HepG2 (cell line): ENCODE measurements at regions not wholly inside any gene's neighbourhood (a gene's known extent, or its start where the extent isn't known, plus 50 kb on each side); places are given as distances from the start of the nearest gene placed in this dataset.
A peak's percentile ranks its signal among the peaks of the same experiment; 100 is the strongest.

Source experiments
- ATAC-seq: fragments of 200-7000 bp; cut with Tn5 transposase; 3 replicates; pipeline ENCODE4 v1.9.1; 2020; ENCODE audit warnings: mild to moderate bottlenecking, moderate library complexity
- BruUV-seq: library from RNA; stranded (reverse); fragments of 400-500 nt; replicated peaks from 2 replicates; lab custom pipeline; 2021; lab: Mats Ljungman, UMichigan
- CTCF ChIA-PET: fragments of 300-600 bp; formaldehyde crosslinking; extraction: SDS; loops from one replicate; lab custom pipeline; 2021; ENCODE audit warnings: low total read pairs, inconsistent platforms, low intra/inter-chr PET ratio; lab: Yijun Ruan, JAX
- POLR2A ChIA-PET: fragments of 350-600 bp; sonication (Branson Sonifier 250); formaldehyde crosslinking; loops from one replicate; lab custom pipeline; 2020; ENCODE audit warnings: antibody characterized with exemption, inconsistent platforms; lab: Yijun Ruan, JAX
- DNase-seq: peaks from one replicate; pipeline ENCODE4 v3.0.0-alpha.2; 2015; ENCODE audit warnings: low spot score
- FAIRE-seq: peaks from 3 replicates; lab custom pipeline; 2011; peaks lifted over from hg19 to GRCh38; lab: Jason Lieb, UNC
- H2AFZ ChIP-seq: one replicate; pipeline ENCODE4 v1.6.1; 2011; ENCODE audit warnings: low read length, inconsistent platforms
- H3K27ac ChIP-seq: fragments of 300-600 bp; 3 replicates; pipeline ENCODE4 v1.8.0; 2011; ENCODE audit warnings: mixed run types, mild to moderate bottlenecking, mixed read lengths, low read length, inconsistent platforms; ENCODE audit not compliant: insufficient read depth; ENCODE audit errors: extremely low read length
- H3K27me3 ChIP-seq, 2 experiments: fragments of 200-600 bp in 1 of 2; 2 replicates in 1 of 2; 3 replicates in 1 of 2; pipeline versions ENCODE4 v1.6.0 to v1.8.0; 2011; ENCODE audit warnings: low read length in 2 of 2, mild to moderate bottlenecking in 2 of 2, moderate library complexity in 2 of 2, inconsistent platforms in 1 of 2; ENCODE audit not compliant: insufficient read depth in 2 of 2, control insufficient read depth in 1 of 2
- H3K36me3 ChIP-seq, 2 experiments: fragments of 200-600 bp in 1 of 2; replicated peaks in 1 of 2; 2 replicates in 1 of 2; 3 replicates in 1 of 2; pipeline versions ENCODE4 v1.5.1 to v1.8.0; 2011; ENCODE audit warnings: low read length in 2 of 2, inconsistent platforms in 1 of 2; ENCODE audit not compliant: insufficient read depth in 2 of 2, control insufficient read depth in 1 of 2
- H3K4me1 ChIP-seq: 2 replicates; pipeline ENCODE4 v1.5.1; 2012; ENCODE audit warnings: low read length, inconsistent platforms; ENCODE audit not compliant: insufficient read depth
- H3K4me2 ChIP-seq: 2 replicates; pipeline ENCODE4 v1.6.0; 2011; ENCODE audit warnings: low read depth, low read length, inconsistent platforms
- H3K4me3 ChIP-seq, 3 experiments: fragments of 200-600 bp in 1 of 3; sonication (generic), shearing (Covaris generic) in 1 of 3; replicated peaks in 1 of 3; 2 replicates each; pipeline ENCODE4 v1.5.1; 2011 to 2016; ENCODE audit warnings: low read length in 3 of 3, inconsistent platforms in 2 of 3, low read depth in 2 of 3, mild to moderate bottlenecking in 2 of 3, control low read depth in 1 of 3, mixed read lengths in 1 of 3; ENCODE audit not compliant: insufficient read depth in 1 of 3
- H3K79me2 ChIP-seq: one replicate; pipeline ENCODE4 v1.6.1; 2011; ENCODE audit warnings: low read length, inconsistent platforms; ENCODE audit not compliant: insufficient read depth
- H3K9ac ChIP-seq: 2 replicates; pipeline ENCODE4 v1.6.0; 2011; ENCODE audit warnings: mild to moderate bottlenecking, low read depth, low read length, inconsistent platforms; ENCODE audit not compliant: insufficient read depth
- H3K9me3 ChIP-seq: 2 replicates; pipeline ENCODE4 v1.5.1; 2012; ENCODE audit warnings: mild to moderate bottlenecking, low read length
- H4K20me1 ChIP-seq: 2 replicates; pipeline ENCODE4 v1.6.0; 2011; ENCODE audit warnings: inconsistent platforms, mild to moderate bottlenecking, low read length, moderate library complexity; ENCODE audit not compliant: insufficient read depth
- CREBL2 ChIP-seq: sonication (generic); formaldehyde crosslinking; IDR thresholded peaks from 2 replicates; pipeline ENCODE4 v1.8.1; 2023; ENCODE audit warnings: missing genetic modification reagents, mild to moderate bottlenecking, borderline replicate concordance
- FOXK2 ChIP-seq: fragments of 450-650 bp; IDR thresholded peaks from 2 replicates; pipeline ENCODE4 v1.6.1; 2016
- MED13 ChIP-seq: sonication (generic); formaldehyde crosslinking; IDR thresholded peaks from 2 replicates; pipeline ENCODE4 v1.5.0; 2020; ENCODE audit warnings: missing genetic modification reagents
- ZFP82 ChIP-seq: sonication (generic); formaldehyde crosslinking; IDR thresholded peaks from 2 replicates; pipeline ENCODE4 v1.5.1; 2020; ENCODE audit warnings: mild to moderate bottlenecking, missing genetic modification reagents, borderline replicate concordance
- ZMYM3 ChIP-seq: sonication (generic); formaldehyde crosslinking; IDR thresholded peaks from 2 replicates; pipeline ENCODE4 v1.5.1; 2020; ENCODE audit warnings: mild to moderate bottlenecking, missing genetic modification reagents
- ZNF619 ChIP-seq: sonication (generic); formaldehyde crosslinking; IDR thresholded peaks from 2 replicates; pipeline ENCODE4 v1.4.0; 2020; ENCODE audit warnings: mild to moderate bottlenecking, missing genetic modification reagents
- ZNF773 ChIP-seq: sonication (generic); formaldehyde crosslinking; IDR thresholded peaks from 2 replicates; pipeline ENCODE4 v1.4.0; 2020; ENCODE audit warnings: missing genetic modification reagents, borderline replicate concordance
- WGBS: methylation state at CpG from one replicate; pipeline ENCODE4 v1.1.6; 2017; ENCODE audit warnings: low lambda C conversion rate; 5-methylcytosine and 5-hydroxymethylcytosine counted together
- in situ Hi-C: cut with HindIII; loops from 2 replicates; pipeline ENCODE4 v1.10.0; 2017; ENCODE audit warnings: low pct_unique_long_range_greater_than_20kb; ENCODE audit not compliant: extremely low pct_ligation_motif_present
- intact Hi-C: fragments of 100-400 bp; cut with micrococcal nuclease; formaldehyde crosslinking; loops from one replicate; pipeline ENCODE4 v1.10.0; 2022; ENCODE audit not compliant: unreplicated experiment
- TF ChIP-seq, protein P1 (sequence below): sonication (generic); formaldehyde crosslinking; IDR thresholded peaks from 2 replicates; pipeline ENCODE4 v1.9.0; 2021; ENCODE audit warnings: missing genetic modification reagents, mild to moderate bottlenecking, borderline replicate concordance

DNA sequence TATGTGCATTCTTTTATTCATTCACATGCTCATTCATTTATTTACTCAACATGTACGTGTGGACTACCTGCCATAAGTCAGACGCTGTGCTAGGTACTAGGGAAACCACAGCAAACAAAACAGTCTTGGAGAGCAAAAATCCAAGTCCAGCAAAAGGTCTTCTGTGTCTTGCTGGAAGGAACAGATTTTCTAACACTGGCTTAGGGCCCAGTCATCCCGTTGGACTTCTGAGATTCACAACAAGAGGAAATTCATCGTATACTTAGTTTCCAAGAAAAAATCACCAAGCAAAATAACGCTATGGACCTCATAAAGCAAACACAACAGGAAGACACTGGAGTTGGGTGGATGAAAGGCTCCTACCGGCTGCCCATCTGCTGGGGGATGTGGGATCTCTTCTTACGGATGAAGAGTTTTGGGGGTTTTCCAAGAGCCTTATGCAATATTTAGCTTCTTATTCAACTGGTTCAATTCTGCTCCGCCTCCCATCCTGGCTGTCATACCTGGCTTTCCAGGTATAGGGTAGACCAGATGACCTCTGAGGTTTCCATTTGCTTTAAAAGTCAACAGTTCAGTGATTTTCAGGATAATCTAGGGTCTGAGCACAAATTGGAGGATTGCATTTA is 262.7 kb downstream of the HAUS1 start (continued):
- no peak for TF ChIP-seq ZFP82 (CRISPR knock-in tag)
- TF ChIP-seq ZNF619, result no peak
- no peak for TF ChIP-seq CREBL2
- TF ChIP-seq MED13 (CRISPR knock-in tag), result no peak
- no peak for TF ChIP-seq FOXK2

GRCh38 chr18:46369323-46369722 is 265.1 kb downstream of the HAUS1 start:
- ATAC-seq (peak; percentile 49; the same call in 2 of the 3 replicates), DNase-seq (no peak), FAIRE-seq (no peak)
- 20% methylated on average over 4 of the region's 4 CpGs for WGBS
- no peak overlapping the region for H2AFZ ChIP-seq
- BruUV-seq, result no TSS peak
- no peak overlapping the region for H3K9ac ChIP-seq
- TF ChIP-seq, protein P1, sequence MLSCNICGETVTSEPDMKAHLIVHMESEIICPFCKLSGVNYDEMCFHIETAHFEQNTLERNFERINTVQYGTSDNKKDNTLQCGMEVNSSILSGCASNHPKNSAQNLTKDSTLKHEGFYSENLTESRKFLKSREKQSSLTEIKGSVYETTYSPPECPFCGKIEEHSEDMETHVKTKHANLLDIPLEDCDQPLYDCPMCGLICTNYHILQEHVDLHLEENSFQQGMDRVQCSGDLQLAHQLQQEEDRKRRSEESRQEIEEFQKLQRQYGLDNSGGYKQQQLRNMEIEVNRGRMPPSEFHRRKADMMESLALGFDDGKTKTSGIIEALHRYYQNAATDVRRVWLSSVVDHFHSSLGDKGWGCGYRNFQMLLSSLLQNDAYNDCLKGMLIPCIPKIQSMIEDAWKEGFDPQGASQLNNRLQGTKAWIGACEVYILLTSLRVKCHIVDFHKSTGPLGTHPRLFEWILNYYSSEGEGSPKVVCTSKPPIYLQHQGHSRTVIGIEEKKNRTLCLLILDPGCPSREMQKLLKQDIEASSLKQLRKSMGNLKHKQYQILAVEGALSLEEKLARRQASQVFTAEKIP (CRISPR knock-in tag), result no peak
- TF ChIP-seq ZMYM3 (CRISPR knock-in tag) (no peak), ZNF773 (CRISPR knock-in tag) (no peak)
- no peaks in the 10 kb centered on the region for H3K79me2 ChIP-seq
- H3K9me3 ChIP-seq, result no peaks in the 10 kb centered on the region
- 0 out of 5 replicates have a peak, but pooled peaks cover 1 to 5% of the 10 kb centered on the region in 2 experiments for H3K27me3 ChIP-seq
- intact Hi-C loops, result no loop called here
- H4K20me1 ChIP-seq, result no peaks in the 10 kb centered on the region
- no peak overlapping the region for H3K27ac ChIP-seq
- H3K4me2 ChIP-seq, result no peak overlapping the region
- no peak overlapping the region for H3K4me3 ChIP-seq
- H3K36me3 ChIP-seq, result no peaks in the 10 kb centered on the region
- H3K4me1 ChIP-seq, result no peaks in the 10 kb centered on the region
- in situ Hi-C loops, result no loop called here
- ChIA-PET POLR2A (no interaction called here), CTCF (no interaction called here)
